H1 (cell line): ENCODE measurements at regions not wholly inside any gene's neighbourhood (a gene's known extent, or its start where the extent isn't known, plus 50 kb on each side); places are given as distances from the start of the nearest gene placed in this dataset.

ENCODE experiments used
- TF ChIP-seq, protein P1 (sequence below), 3 experiments: IDR thresholded peaks; 1 replicate in 2 of 3; 2 replicates in 1 of 3; pipeline versions ENCODE4 v1.5.1 to v1.6.1; 2011; ENCODE audit warnings: low read length in 3 of 3, mild to moderate bottlenecking in 3 of 3, inconsistent platforms in 2 of 3, low read depth in 1 of 3, moderate library complexity in 1 of 3; ENCODE audit not compliant: insufficient read depth in 1 of 3; ENCODE audit errors: control extremely low read depth in 1 of 3

DNA sequence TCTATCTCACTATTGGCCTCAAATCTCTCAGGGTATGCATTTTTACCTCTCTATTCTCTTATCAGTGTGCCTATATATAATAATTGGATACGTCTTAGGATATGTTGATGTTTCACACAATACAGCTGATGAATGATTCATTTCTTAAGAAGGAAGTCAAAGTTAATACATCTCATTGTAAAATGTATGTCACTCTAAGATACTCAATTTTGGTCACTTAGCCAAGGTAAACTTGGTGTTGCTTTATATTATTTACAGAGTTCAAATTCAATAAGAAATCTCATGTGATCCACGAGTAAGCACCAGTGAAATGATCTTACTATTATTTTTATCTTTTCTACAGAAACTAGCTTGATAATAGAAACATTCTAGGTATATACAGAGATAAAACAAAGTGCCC, 1266.5 kb downstream of the JRKL start (continued):
- TF ChIP-seq, protein P1, sequence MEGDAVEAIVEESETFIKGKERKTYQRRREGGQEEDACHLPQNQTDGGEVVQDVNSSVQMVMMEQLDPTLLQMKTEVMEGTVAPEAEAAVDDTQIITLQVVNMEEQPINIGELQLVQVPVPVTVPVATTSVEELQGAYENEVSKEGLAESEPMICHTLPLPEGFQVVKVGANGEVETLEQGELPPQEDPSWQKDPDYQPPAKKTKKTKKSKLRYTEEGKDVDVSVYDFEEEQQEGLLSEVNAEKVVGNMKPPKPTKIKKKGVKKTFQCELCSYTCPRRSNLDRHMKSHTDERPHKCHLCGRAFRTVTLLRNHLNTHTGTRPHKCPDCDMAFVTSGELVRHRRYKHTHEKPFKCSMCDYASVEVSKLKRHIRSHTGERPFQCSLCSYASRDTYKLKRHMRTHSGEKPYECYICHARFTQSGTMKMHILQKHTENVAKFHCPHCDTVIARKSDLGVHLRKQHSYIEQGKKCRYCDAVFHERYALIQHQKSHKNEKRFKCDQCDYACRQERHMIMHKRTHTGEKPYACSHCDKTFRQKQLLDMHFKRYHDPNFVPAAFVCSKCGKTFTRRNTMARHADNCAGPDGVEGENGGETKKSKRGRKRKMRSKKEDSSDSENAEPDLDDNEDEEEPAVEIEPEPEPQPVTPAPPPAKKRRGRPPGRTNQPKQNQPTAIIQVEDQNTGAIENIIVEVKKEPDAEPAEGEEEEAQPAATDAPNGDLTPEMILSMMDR (IDR thresholded peaks at IDR 0.05; ENCODE audit: control extremely low read depth in 1 of 3, insufficient read depth in 1 of 3, low read depth in 1 of 3, low read length in 3 of 3) = no peak
